ENCODE measurements at regions not wholly inside any gene's neighbourhood (a gene's known extent, or its start where the extent isn't known, plus 50 kb on each side); places are given as distances from the start of the nearest gene placed in this dataset.

- TF ChIP-seq, protein P1, sequence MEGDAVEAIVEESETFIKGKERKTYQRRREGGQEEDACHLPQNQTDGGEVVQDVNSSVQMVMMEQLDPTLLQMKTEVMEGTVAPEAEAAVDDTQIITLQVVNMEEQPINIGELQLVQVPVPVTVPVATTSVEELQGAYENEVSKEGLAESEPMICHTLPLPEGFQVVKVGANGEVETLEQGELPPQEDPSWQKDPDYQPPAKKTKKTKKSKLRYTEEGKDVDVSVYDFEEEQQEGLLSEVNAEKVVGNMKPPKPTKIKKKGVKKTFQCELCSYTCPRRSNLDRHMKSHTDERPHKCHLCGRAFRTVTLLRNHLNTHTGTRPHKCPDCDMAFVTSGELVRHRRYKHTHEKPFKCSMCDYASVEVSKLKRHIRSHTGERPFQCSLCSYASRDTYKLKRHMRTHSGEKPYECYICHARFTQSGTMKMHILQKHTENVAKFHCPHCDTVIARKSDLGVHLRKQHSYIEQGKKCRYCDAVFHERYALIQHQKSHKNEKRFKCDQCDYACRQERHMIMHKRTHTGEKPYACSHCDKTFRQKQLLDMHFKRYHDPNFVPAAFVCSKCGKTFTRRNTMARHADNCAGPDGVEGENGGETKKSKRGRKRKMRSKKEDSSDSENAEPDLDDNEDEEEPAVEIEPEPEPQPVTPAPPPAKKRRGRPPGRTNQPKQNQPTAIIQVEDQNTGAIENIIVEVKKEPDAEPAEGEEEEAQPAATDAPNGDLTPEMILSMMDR (optimal IDR thresholded peaks at IDR 0.05 in 1 of 3, IDR thresholded peaks at IDR 0.05 in 1 of 3, conservative IDR thresholded peaks at IDR 0.05 in 1 of 3; ENCODE audit: extremely low read depth in 1 of 3, insufficient read depth in 2 of 3, low read length in 3 of 3) = no peak
- TF ChIP-seq EZH2 (IDR thresholded peaks at IDR 0.05; ENCODE audit: low read length) = no peak
Measured at GRCh38 chr5:105158526-105158925, 1595.9 kb upstream of the NUDT12 start.
